T-helper 2 cell treated with Interferon-gamma antibody and Interleukin-4, amounts not matched to agents 5 μg/mL and 100 μg/mL, for 36 hours (primary cell): ENCODE measurements at regions not wholly inside any gene's neighbourhood (a gene's known extent, or its start where the extent isn't known, plus 50 kb on each side); places are given as distances from the start of the nearest gene placed in this dataset.
"Not testable (repeated sequence)": the region's sequence is repeated elsewhere in the genome, so short reads cannot be mapped to it uniquely, and the experiment has no call there.

Experiments
- DNase-seq: peaks from one replicate; pipeline ENCODE4 v3.0.0; 2021; ENCODE audit warnings: low spot score
- H3K27ac Mint-ChIP-seq: one replicate; pipeline ENCODE4 v1.8.0; 2021; ENCODE audit warnings: mild to moderate bottlenecking, mixed read lengths
- H3K27me3 Mint-ChIP-seq: one replicate; pipeline ENCODE4 v1.8.0; 2021; ENCODE audit warnings: low read depth, mixed read lengths
- H3K36me3 Mint-ChIP-seq: one replicate; pipeline ENCODE4 v1.8.0; 2021; ENCODE audit warnings: low read depth, mixed read lengths
- H3K4me1 Mint-ChIP-seq: one replicate; pipeline ENCODE4 v1.8.0; 2021; ENCODE audit warnings: low read depth, mixed read lengths
- H3K4me3 Mint-ChIP-seq: one replicate; pipeline ENCODE4 v1.8.0; 2022; ENCODE audit warnings: mild to moderate bottlenecking, moderate library complexity, mixed read lengths
- H3K9me3 Mint-ChIP-seq: one replicate; pipeline ENCODE4 v1.8.0; 2021; ENCODE audit warnings: mixed read lengths

GRCh38 chrX:148282504-148282903 is 217.9 kb upstream of the AFF2 start:
- H3K4me3 Mint-ChIP-seq: peak overlapping the region; percentile 36
- peaks cover 27% of the 10 kb centered on the region for H3K4me1 Mint-ChIP-seq
- DNase-seq: no peak
- H3K9me3 Mint-ChIP-seq: no peaks in the 10 kb centered on the region
- peaks cover under 1% of the 10 kb centered on the region for H3K36me3 Mint-ChIP-seq
- H3K27me3 Mint-ChIP-seq: no peaks in the 10 kb centered on the region
- peak overlapping the region; percentile 21 for H3K27ac Mint-ChIP-seq

GRCh38 chrX:148284056-148284455 is 216.4 kb upstream of the AFF2 start:
- no peaks in the 10 kb centered on the region for H3K36me3 Mint-ChIP-seq
- peaks cover 27% of the 10 kb centered on the region for H3K4me1 Mint-ChIP-seq
- H3K4me3 Mint-ChIP-seq: no peak overlapping the region
- no peaks in the 10 kb centered on the region for H3K9me3 Mint-ChIP-seq
- DNase-seq: no peak
- no peaks in the 10 kb centered on the region for H3K27me3 Mint-ChIP-seq
- no peak overlapping the region for H3K27ac Mint-ChIP-seq

GRCh38 chrX:148284821-148285220 is 215.6 kb upstream of the AFF2 start:
- no peaks in the 10 kb centered on the region for H3K27me3 Mint-ChIP-seq
- no peaks in the 10 kb centered on the region for H3K9me3 Mint-ChIP-seq
- no peak for DNase-seq
- peaks cover 27% of the 10 kb centered on the region for H3K4me1 Mint-ChIP-seq
- H3K27ac Mint-ChIP-seq: no peak overlapping the region
- H3K4me3 Mint-ChIP-seq: no peak overlapping the region
- H3K36me3 Mint-ChIP-seq: no peaks in the 10 kb centered on the region

GRCh38 chrX:148288451-148288850 is 212.0 kb upstream of the AFF2 start:
- peaks cover 7% of the 10 kb centered on the region for H3K4me1 Mint-ChIP-seq
- H3K4me3 Mint-ChIP-seq: no peak overlapping the region
- no peak overlapping the region for H3K27ac Mint-ChIP-seq
- H3K27me3 Mint-ChIP-seq: no peaks in the 10 kb centered on the region
- H3K9me3 Mint-ChIP-seq: peaks cover 4% of the 10 kb centered on the region
- no peaks in the 10 kb centered on the region for H3K36me3 Mint-ChIP-seq
- no peak for DNase-seq

- Mint-ChIP-seq H3K4me3 (no peak overlapping the region), H3K27ac (no peak overlapping the region), H3K4me1 (peaks cover 7% of the 10 kb centered on the region), H3K9me3 (peaks cover 4% of the 10 kb centered on the region), H3K36me3 (no peaks in the 10 kb centered on the region), H3K27me3 (no peaks in the 10 kb centered on the region)
- no peak for DNase-seq
These were observed 210.4 kb upstream of the AFF2 start for GRCh38 chrX:148290041-148290440.

- peaks cover 10% of the 10 kb centered on the region for H3K9me3 Mint-ChIP-seq
- peaks cover 13% of the 10 kb centered on the region for H3K4me1 Mint-ChIP-seq
- no peak overlapping the region for H3K4me3 Mint-ChIP-seq
- no peak overlapping the region for H3K27ac Mint-ChIP-seq
- H3K36me3 Mint-ChIP-seq: peaks cover 2% of the 10 kb centered on the region
- H3K27me3 Mint-ChIP-seq: no peaks in the 10 kb centered on the region
- DNase-seq: no peak
These were observed 209.5 kb upstream of the AFF2 start for GRCh38 chrX:148290931-148291330.

GRCh38 chrX:148298737-148299136 is 201.7 kb upstream of the AFF2 start:
- Mint-ChIP-seq H3K27ac (no peak overlapping the region), H3K36me3 (peaks cover 8% of the 10 kb centered on the region), H3K4me3 (no peak overlapping the region), H3K4me1 (peaks cover 7% of the 10 kb centered on the region), H3K9me3 (peaks cover 19% of the 10 kb centered on the region), H3K27me3 (no peaks in the 10 kb centered on the region)
- no peak for DNase-seq

GRCh38 chrX:148305214-148305613 is 195.2 kb upstream of the AFF2 start:
- H3K36me3 Mint-ChIP-seq: peaks cover 14% of the 10 kb centered on the region
- not testable (repeated sequence) for DNase-seq, H3K27ac Mint-ChIP-seq, H3K4me3 Mint-ChIP-seq, H3K27me3 Mint-ChIP-seq
- H3K9me3 Mint-ChIP-seq: peaks cover 28% of the 10 kb centered on the region
- H3K4me1 Mint-ChIP-seq: peaks cover 17% of the 10 kb centered on the region

- no peak for DNase-seq
- peaks cover 22% of the 10 kb centered on the region for H3K9me3 Mint-ChIP-seq
- H3K27me3 Mint-ChIP-seq: no peaks in the 10 kb centered on the region
- peaks cover 20% of the 10 kb centered on the region for H3K36me3 Mint-ChIP-seq
- no peak overlapping the region for H3K4me3 Mint-ChIP-seq
- H3K4me1 Mint-ChIP-seq: peaks cover 35% of the 10 kb centered on the region
- no peak overlapping the region for H3K27ac Mint-ChIP-seq
These were observed 191.0 kb upstream of the AFF2 start for GRCh38 chrX:148309413-148309812.

- Mint-ChIP-seq H3K4me3 (peak overlapping the region; percentile 49), H3K36me3 (peaks cover 20% of the 10 kb centered on the region)
- peak; percentile 46 for DNase-seq
These were observed 189.8 kb upstream of the AFF2 start for GRCh38 chrX:148310426-148311165.

GRCh38 chrX:148311544-148311943 is 188.9 kb upstream of the AFF2 start:
- H3K36me3 Mint-ChIP-seq: peaks cover 22% of the 10 kb centered on the region
- H3K27me3 Mint-ChIP-seq: no peaks in the 10 kb centered on the region
- H3K4me3 Mint-ChIP-seq: peak overlapping the region; percentile 64

More at GRCh38 chrX:148310426-148311165, 189.8 kb upstream of the AFF2 start:
- no peaks in the 10 kb centered on the region for H3K27me3 Mint-ChIP-seq
- peaks cover 22% of the 10 kb centered on the region for H3K9me3 Mint-ChIP-seq
- H3K4me1 Mint-ChIP-seq: peaks cover 35% of the 10 kb centered on the region
- H3K27ac Mint-ChIP-seq: peak overlapping the region; percentile 88

GRCh38 chrX:148314876-148315275 is 185.5 kb upstream of the AFF2 start:
- DNase-seq: no peak
- Mint-ChIP-seq H3K36me3 (peaks cover 13% of the 10 kb centered on the region), H3K27me3 (no peaks in the 10 kb centered on the region), H3K9me3 (peaks cover 15% of the 10 kb centered on the region), H3K4me3 (no peak overlapping the region), H3K27ac (no peak overlapping the region), H3K4me1 (peaks cover 22% of the 10 kb centered on the region)

More at GRCh38 chrX:148311544-148311943, 188.9 kb upstream of the AFF2 start:
- peak overlapping the region; percentile 88 for H3K27ac Mint-ChIP-seq
- peaks cover 22% of the 10 kb centered on the region for H3K9me3 Mint-ChIP-seq
- DNase-seq: no peak
- peaks cover 35% of the 10 kb centered on the region for H3K4me1 Mint-ChIP-seq

GRCh38 chrX:148316446-148316845 is 184.0 kb upstream of the AFF2 start:
- peaks cover 18% of the 10 kb centered on the region for H3K9me3 Mint-ChIP-seq
- peaks cover 15% of the 10 kb centered on the region for H3K36me3 Mint-ChIP-seq
- H3K4me3 Mint-ChIP-seq: no peak overlapping the region
- H3K4me1 Mint-ChIP-seq: peaks cover 10% of the 10 kb centered on the region
- H3K27me3 Mint-ChIP-seq: no peaks in the 10 kb centered on the region
- H3K27ac Mint-ChIP-seq: no peak overlapping the region
- no peak for DNase-seq

GRCh38 chrX:148322906-148323305 is 177.5 kb upstream of the AFF2 start:
- Mint-ChIP-seq H3K27ac (no peak overlapping the region), H3K9me3 (peaks cover 29% of the 10 kb centered on the region), H3K36me3 (peaks cover 8% of the 10 kb centered on the region), H3K4me3 (no peak overlapping the region), H3K4me1 (no peaks in the 10 kb centered on the region), H3K27me3 (no peaks in the 10 kb centered on the region)
- no peak for DNase-seq

- Mint-ChIP-seq H3K27me3 (no peaks in the 10 kb centered on the region), H3K27ac (peak overlapping the region; percentile 81), H3K9me3 (no peaks in the 10 kb centered on the region), H3K4me1 (peaks cover 22% of the 10 kb centered on the region), H3K4me3 (peak overlapping the region; percentile 36), H3K36me3 (peaks cover 2% of the 10 kb centered on the region)
- DNase-seq: no peak
These were observed 166.4 kb upstream of the AFF2 start for GRCh38 chrX:148333989-148334388.
